HL-60 (cell line): ENCODE measurements at regions not wholly inside any gene's neighbourhood (a gene's known extent, or its start where the extent isn't known, plus 50 kb on each side); places are given as distances from the start of the nearest gene placed in this dataset.

Experiments used
- GABPA ChIP-seq: IDR thresholded peaks from 2 replicates; pipeline ENCODE4 v1.6.1; 2012; ENCODE audit warnings: low read depth
- POLR2AphosphoS5 ChIP-seq: IDR thresholded peaks from 2 replicates; pipeline ENCODE4 v1.6.1; 2012; ENCODE audit warnings: low read depth
- TF ChIP-seq, protein P1 (sequence below): IDR thresholded peaks from one replicate; pipeline ENCODE4 v1.5.1; 2011; ENCODE audit warnings: low read length, control low read depth, inconsistent platforms; ENCODE audit not compliant: insufficient read depth
- TF ChIP-seq, protein P2 (sequence below): IDR thresholded peaks from 2 replicates; pipeline ENCODE4 v1.6.1; 2012; ENCODE audit warnings: low read depth; ENCODE audit not compliant: insufficient replicate concordance

DNA sequence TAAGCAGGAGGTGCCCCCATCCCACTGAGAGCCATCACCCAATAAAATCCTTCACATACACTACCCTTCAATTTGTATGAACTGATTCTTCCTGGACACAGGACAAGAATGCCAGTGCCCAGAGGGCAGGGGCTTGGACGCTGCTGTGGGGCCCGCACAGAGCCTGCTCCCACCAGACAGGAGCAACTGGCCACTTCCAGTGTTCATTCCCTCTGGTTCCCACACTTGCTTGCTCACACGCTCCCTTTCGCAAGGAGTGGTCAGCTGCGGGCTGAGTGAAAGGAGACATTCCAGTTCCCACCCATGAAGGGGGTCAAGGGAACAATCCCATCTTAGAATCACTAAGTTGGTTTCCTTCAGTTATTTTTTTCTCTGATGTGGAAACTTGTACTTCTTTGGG is 314.5 kb upstream of the ACO1 start:
- TF ChIP-seq, protein P1, sequence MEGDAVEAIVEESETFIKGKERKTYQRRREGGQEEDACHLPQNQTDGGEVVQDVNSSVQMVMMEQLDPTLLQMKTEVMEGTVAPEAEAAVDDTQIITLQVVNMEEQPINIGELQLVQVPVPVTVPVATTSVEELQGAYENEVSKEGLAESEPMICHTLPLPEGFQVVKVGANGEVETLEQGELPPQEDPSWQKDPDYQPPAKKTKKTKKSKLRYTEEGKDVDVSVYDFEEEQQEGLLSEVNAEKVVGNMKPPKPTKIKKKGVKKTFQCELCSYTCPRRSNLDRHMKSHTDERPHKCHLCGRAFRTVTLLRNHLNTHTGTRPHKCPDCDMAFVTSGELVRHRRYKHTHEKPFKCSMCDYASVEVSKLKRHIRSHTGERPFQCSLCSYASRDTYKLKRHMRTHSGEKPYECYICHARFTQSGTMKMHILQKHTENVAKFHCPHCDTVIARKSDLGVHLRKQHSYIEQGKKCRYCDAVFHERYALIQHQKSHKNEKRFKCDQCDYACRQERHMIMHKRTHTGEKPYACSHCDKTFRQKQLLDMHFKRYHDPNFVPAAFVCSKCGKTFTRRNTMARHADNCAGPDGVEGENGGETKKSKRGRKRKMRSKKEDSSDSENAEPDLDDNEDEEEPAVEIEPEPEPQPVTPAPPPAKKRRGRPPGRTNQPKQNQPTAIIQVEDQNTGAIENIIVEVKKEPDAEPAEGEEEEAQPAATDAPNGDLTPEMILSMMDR, result no peak
- TF ChIP-seq GABPA, result no peak
- no peak for TF ChIP-seq POLR2AphosphoS5
- TF ChIP-seq, protein P2, sequence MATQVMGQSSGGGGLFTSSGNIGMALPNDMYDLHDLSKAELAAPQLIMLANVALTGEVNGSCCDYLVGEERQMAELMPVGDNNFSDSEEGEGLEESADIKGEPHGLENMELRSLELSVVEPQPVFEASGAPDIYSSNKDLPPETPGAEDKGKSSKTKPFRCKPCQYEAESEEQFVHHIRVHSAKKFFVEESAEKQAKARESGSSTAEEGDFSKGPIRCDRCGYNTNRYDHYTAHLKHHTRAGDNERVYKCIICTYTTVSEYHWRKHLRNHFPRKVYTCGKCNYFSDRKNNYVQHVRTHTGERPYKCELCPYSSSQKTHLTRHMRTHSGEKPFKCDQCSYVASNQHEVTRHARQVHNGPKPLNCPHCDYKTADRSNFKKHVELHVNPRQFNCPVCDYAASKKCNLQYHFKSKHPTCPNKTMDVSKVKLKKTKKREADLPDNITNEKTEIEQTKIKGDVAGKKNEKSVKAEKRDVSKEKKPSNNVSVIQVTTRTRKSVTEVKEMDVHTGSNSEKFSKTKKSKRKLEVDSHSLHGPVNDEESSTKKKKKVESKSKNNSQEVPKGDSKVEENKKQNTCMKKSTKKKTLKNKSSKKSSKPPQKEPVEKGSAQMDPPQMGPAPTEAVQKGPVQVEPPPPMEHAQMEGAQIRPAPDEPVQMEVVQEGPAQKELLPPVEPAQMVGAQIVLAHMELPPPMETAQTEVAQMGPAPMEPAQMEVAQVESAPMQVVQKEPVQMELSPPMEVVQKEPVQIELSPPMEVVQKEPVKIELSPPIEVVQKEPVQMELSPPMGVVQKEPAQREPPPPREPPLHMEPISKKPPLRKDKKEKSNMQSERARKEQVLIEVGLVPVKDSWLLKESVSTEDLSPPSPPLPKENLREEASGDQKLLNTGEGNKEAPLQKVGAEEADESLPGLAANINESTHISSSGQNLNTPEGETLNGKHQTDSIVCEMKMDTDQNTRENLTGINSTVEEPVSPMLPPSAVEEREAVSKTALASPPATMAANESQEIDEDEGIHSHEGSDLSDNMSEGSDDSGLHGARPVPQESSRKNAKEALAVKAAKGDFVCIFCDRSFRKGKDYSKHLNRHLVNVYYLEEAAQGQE, result no peak
